ENCODE measurements at regions not wholly inside any gene's neighbourhood (a gene's known extent, or its start where the extent isn't known, plus 50 kb on each side); places are given as distances from the start of the nearest gene placed in this dataset.

DNA sequence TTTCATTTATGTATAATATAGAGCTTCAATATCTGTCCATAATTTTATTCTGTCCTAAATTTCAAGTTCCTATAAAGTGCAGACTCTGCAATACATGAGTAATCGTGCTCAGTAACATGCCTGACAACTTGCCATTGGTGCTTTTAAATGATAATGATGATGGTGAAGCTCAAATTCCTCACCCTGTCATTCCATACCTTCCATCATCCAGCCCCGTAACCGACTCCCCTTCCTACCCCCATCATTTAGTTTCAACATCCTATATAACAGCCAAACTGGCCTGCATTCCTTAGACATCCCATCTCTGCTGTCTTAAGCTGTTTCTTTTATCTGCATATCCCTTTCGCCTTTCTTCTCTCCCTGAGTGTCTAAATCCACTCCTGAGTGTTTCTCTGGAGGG lies 67.2 kb upstream of the DLG1 start:
- CTCF ChIA-PET, result interaction anchor here (1.4 to 3.1 kb wide), 2 partner anchors 11 to 136 kb away, joined by 5 to 11 read pairs; no protein-coding TSS in a partner anchor
- POLR2A ChIA-PET, result no interaction called here
- BruUV-seq (replicated peaks), result no TSS peak

More for the DNA sequence above, 67.2 kb upstream of the DLG1 start:
- DNase-seq (ENCODE audit: low read depth, low spot score) (no peak), FAIRE-seq (no peak)
- peaks cover 0 to 1% of the 10 kb centered on the region in 2 experiments for H3K27me3 ChIP-seq (ENCODE audit: control insufficient read depth in 2 of 2, insufficient read depth in 2 of 2, low read length in 2 of 2)
- no peaks in the 10 kb centered on the region for H3K36me3 ChIP-seq (ENCODE audit: control insufficient read depth in 2 of 2, extremely low read depth in 1 of 2, insufficient read depth in 2 of 2, low read length in 2 of 2)
- H3K4me1 ChIP-seq (ENCODE audit: control insufficient read depth, extremely low read depth, insufficient read depth, low read length), result peaks cover 11% of the 10 kb centered on the region
- H4K20me1 ChIP-seq (replicated peaks; ENCODE audit: control insufficient read depth, extremely low read depth, insufficient read depth, low read length), result no peaks in the 10 kb centered on the region
- H3K9me1 ChIP-seq (replicated peaks; ENCODE audit: control insufficient read depth, extremely low read depth, insufficient read depth, low read length), result no peaks in the 10 kb centered on the region
- no peaks in the 10 kb centered on the region for H3K79me2 ChIP-seq (ENCODE audit: control insufficient read depth, insufficient read depth, low read length)
- dilution Hi-C loops (cut with MboI; ENCODE audit: extremely low pct_ligation_motif_present, low sequenced_read_pairs), result no loop called here
- intact Hi-C loops (cut with micrococcal nuclease), result no loop called here
- TF ChIP-seq MYC (IDR thresholded peaks at IDR 0.05; ENCODE audit: low read depth, low read length) (no peak), EZH2 (IDR thresholded peaks at IDR 0.05; ENCODE audit: borderline replicate concordance, low read depth, low read length, severe bottlenecking) (no peak), GATA2 (IDR thresholded peaks at IDR 0.05; ENCODE audit: insufficient read depth, insufficient read length, low read depth, low read length) (no peak), FOS (IDR thresholded peaks at IDR 0.05; ENCODE audit: borderline replicate concordance, insufficient read depth, low read length) (no peak), POLR2A (IDR thresholded peaks at IDR 0.05; ENCODE audit: low read depth, low read length) (no peak), POLR2AphosphoS5 (IDR thresholded peaks at IDR 0.05; ENCODE audit: insufficient read depth, low read depth, low read length) (no peak), JUN (IDR thresholded peaks at IDR 0.05; ENCODE audit: borderline replicate concordance, insufficient read depth, insufficient read length, low read depth) (no peak)
- TF ChIP-seq, protein P1, sequence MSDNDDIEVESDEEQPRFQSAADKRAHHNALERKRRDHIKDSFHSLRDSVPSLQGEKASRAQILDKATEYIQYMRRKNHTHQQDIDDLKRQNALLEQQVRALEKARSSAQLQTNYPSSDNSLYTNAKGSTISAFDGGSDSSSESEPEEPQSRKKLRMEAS (IDR thresholded peaks at IDR 0.05; ENCODE audit: insufficient read depth, insufficient read length), result no peak
- TF ChIP-seq, protein P2, sequence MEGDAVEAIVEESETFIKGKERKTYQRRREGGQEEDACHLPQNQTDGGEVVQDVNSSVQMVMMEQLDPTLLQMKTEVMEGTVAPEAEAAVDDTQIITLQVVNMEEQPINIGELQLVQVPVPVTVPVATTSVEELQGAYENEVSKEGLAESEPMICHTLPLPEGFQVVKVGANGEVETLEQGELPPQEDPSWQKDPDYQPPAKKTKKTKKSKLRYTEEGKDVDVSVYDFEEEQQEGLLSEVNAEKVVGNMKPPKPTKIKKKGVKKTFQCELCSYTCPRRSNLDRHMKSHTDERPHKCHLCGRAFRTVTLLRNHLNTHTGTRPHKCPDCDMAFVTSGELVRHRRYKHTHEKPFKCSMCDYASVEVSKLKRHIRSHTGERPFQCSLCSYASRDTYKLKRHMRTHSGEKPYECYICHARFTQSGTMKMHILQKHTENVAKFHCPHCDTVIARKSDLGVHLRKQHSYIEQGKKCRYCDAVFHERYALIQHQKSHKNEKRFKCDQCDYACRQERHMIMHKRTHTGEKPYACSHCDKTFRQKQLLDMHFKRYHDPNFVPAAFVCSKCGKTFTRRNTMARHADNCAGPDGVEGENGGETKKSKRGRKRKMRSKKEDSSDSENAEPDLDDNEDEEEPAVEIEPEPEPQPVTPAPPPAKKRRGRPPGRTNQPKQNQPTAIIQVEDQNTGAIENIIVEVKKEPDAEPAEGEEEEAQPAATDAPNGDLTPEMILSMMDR (IDR thresholded peaks at IDR 0.05; ENCODE audit: extremely low read depth in 1 of 2, insufficient read depth in 1 of 2, low read depth in 1 of 2, low read length in 2 of 2), result no peak
- H3K4me2 ChIP-seq (ENCODE audit: insufficient read depth, low read length), result no peak overlapping the region
- no peaks in the 10 kb centered on the region for H3K9me3 ChIP-seq (replicated peaks; ENCODE audit: control insufficient read depth, insufficient read depth, low read length)
- H3K4me3 ChIP-seq (replicated peaks in 1 of 3; ENCODE audit: insufficient read depth in 1 of 3, low read depth in 1 of 3, low read length in 3 of 3), result no peak overlapping the region
- no peak overlapping the region for H2AFZ ChIP-seq (ENCODE audit: low read depth, low read length)
- H3K27ac ChIP-seq (ENCODE audit: insufficient read depth, low read depth, low read length), result no peak overlapping the region
- H3K9ac ChIP-seq (replicated peaks; ENCODE audit: extremely low read depth, insufficient read depth, low read length), result no peak overlapping the region

Measured in endothelial cell of umbilical vein (primary cell).